HG03575 (cell line): ENCODE measurements at regions not wholly inside any gene's neighbourhood (a gene's known extent, or its start where the extent isn't known, plus 50 kb on each side); places are given as distances from the start of the nearest gene placed in this dataset.
"Not testable (repeated sequence)": the region's sequence is repeated elsewhere in the genome, so short reads cannot be mapped to it uniquely, and the experiment has no call there.

Source experiments
- ATAC-seq: cut with Tn5 transposase; IDR thresholded peaks from one replicate; pipeline ENCODE4 v1.9.1; 2021; ENCODE audit not compliant: unreplicated experiment, insufficient number of reproducible peaks, low FRiP score; ENCODE audit errors: extremely low read depth

GRCh38 chr13:80105350-80105749 is 235.6 kb downstream of the SPRY2 start:
- ATAC-seq = no peak

DNA sequence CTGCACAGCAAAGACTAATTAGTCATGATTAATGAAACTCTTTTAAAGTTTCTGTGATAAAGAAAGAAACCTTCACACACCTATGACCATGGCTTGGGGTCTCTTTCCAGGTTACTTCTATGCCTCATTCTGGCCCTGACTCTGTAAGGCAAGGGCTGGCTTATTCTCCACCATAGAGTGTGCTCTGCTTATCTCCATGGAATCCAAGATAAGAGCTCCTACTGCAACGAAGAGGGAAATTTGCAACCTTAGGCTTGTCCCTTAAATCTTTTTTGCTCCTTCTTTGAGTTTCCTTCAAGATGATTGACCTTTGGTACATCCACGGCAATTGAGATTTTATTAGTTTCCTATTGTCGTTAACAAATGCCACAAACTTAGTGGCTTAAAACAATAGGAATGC is 239.9 kb downstream of the SPRY2 start:
- no peak for ATAC-seq

DNA sequence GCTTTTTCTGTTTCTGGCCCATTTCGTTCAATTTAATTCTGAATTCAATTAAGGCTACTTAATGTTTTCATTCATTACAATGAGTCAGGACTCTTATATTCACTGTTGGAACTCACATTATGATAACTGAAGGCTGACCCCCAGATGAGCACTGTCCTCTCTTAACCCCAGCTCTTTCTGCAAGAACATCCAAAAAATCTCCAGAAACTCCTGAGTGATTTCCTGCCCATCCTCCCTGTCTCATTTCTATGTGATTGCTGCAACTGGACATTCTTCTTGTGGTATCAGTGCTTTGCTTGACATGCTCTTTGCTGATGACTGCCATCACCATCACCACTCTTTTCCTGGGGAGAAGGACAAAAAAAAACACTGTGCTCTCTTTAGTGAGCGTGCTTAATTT is 240.3 kb downstream of the SPRY2 start:
- ATAC-seq = no peak

DNA sequence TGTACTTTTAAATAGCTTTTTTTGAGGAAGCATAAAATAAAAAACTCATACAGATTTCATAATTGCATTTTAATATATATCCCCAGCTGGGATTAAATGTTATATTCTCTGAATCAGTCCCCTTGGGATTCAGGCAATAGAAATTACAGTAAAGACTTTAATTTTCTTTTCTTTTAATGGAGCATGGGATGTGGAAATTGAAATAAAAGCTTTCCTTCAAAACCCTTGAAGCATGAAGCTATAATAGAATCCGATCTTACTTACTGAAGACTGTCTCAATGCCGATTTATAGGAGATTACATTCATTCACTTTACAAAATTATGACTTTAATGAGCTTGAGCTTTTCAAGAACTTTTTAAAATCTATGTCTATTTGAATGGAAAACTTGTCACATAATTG is 243.4 kb downstream of the SPRY2 start:
- no peak for ATAC-seq

- no peak for ATAC-seq
Observed at GRCh38 chr13:80096383-80096782, 244.5 kb downstream of the SPRY2 start.

DNA sequence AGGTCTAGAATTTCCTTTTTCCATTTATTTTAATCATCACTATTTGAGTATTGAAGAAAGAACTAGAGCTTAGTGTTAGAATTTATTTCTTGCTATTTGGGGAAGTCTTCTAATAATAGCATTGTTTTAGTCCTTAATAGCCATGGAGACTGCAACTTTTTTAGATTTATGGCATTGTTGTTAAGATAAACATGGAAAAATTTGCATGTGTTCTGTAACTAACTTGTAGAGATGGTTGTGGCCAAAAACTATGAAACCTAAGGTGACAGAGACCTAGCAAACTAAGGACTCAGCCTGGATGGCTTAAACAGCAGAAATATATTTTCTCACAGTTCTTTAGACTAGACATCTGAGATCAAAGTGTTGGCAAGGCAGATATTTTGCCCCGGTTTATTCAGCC is 246.4 kb downstream of the SPRY2 start:
- ATAC-seq = no peak

DNA sequence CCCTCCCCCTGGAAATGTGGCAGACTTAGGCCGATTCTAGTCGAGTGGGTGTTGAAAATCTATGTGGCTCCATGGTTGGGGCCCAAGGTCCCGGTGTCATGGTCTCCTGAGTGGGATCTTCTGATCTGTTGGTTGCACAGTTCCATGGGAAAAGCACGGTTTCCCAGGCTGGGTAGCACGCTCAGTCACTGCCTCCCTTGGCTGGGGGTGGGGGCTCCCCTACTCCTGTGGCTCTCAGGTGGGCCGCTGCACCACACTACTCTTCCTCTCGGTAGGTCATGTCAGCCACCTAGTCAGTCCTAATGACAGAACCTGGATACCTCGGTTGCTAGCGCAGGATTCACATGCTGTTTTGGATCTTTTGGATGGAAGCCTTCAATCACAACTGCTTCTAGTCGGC is 247.0 kb downstream of the SPRY2 start:
- no peak for ATAC-seq

- no peak for ATAC-seq
Observed at GRCh38 chr13:80086304-80086721, 254.6 kb downstream of the SPRY2 start.

DNA sequence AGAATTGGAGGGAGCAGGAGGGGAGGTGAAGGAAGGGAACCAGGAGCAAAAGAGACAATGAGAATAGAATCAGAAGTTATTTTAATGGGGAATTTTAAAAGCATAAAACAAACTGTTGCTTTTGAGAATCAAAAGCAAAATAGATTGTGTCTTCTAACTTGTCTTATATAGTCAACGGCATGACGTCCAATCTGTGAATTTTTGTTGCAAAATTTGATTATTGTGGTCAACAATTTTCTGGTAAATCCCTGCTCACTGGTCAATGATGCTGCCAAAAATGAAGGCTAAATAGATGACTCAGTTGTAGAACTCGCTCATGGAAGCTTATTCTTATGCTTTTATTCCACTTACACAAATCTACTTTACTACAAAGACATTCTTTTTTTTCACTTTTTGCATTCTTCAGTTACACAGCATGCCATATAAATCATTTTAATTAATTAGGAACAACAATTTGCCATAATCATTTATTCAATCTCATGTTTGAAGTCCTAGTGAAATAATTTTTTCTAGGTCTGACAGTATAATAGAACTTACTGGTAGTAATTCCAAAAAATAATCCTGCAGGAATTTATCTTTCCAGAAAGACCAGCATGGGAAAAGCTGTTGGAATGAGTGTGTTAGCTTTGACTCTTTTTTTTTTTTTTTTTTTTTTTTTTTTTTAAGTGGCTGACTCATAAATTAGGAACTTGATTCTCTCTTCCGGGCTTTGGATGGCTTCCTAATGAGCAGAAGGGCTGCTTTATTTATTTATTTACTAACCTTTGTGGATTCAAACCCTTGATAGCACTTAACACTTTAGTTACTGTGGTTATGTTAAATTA is 256.9 kb downstream of the SPRY2 start:
- ATAC-seq = no peak

DNA sequence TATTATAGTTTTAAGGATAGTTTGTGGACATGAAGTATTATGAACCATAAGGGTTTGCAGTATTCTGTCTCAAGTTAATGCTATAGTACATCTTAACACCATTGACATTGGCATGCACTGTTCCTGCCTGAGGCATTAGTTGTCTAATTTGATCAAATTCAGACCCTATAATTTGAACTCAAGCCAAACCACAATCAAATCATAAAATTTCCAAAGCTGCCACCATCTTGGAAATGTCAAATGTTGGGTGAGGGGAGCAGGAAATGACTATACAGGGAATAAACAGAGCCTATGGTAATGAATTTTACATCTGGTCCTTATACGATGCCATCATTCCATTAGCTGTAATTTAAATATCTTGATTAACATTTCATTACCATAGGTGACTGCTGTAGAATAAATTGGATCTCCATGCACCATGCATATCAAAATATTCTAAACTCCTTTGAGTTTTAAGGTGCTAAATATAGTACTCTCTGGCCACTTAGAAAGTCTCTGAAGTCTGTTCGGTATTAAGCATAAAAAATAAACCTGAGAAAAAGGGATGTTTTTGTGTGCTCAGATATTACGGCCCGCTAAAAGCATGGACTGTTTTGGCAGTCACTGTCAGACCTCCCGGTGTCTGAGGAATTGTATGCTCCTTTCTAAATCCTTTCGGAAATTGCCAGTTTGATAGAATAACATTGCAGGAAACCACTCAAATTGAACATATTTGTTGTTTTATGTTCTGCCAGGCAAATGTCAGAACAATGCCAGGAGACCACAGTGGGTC is 257.7 kb downstream of the SPRY2 start:
- ATAC-seq = no peak

DNA sequence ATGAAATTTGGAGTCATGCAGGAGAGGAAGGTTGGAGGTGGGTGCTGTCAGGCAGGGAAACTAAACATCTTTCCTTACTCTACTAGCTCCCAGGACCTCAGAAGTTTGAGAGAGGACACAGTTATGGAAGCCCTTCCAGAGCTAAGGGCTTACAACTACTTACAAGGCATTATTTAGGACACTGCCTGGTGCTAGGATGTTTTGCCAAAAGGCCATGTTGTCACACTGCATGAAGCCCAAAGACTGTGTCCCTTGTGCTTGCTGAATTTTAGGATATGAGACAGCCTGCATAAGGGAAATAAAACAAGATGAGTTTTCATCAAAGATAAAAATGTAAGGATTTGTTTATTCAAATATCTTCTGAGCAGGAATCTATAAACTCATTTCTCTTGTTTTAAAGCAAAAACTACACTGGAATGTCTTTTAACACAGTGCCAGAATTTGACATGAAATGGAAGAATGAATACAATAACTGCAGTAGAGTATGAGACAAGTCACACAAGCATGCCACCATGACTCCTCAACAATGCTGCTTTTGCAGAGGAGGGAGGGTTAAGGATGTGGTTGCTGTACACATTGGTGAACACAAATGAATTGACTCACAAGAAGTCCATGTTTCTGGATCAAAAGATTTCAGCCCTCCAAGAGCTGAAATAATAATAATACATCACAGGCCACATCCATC is 258.4 kb downstream of the SPRY2 start:
- no peak for ATAC-seq

- ATAC-seq = no peak
Observed at GRCh38 chr13:80074811-80075210, 266.1 kb downstream of the SPRY2 start.

GRCh38 chr13:80074143-80074752 is 266.7 kb downstream of the SPRY2 start:
- no peak for ATAC-seq

DNA sequence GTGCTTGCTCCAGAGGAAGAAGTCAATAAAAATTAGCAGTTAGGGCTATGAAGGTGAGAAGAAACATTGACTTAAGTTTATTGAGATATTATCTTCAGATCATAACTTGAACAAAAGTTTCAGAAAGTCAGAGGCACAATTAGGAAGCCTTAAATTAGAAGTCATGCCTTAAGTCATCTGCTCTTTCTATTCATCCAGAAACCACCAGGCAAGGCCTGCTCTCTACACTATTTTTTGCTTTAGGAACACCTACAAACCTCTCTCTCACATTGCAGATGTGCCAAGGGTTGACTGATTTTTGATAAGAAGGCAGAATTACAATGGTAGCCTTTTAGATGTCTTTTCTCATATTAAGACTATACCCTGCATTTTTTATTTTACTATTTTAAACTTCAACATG is 268.7 kb downstream of the SPRY2 start:
- no peak for ATAC-seq

DNA sequence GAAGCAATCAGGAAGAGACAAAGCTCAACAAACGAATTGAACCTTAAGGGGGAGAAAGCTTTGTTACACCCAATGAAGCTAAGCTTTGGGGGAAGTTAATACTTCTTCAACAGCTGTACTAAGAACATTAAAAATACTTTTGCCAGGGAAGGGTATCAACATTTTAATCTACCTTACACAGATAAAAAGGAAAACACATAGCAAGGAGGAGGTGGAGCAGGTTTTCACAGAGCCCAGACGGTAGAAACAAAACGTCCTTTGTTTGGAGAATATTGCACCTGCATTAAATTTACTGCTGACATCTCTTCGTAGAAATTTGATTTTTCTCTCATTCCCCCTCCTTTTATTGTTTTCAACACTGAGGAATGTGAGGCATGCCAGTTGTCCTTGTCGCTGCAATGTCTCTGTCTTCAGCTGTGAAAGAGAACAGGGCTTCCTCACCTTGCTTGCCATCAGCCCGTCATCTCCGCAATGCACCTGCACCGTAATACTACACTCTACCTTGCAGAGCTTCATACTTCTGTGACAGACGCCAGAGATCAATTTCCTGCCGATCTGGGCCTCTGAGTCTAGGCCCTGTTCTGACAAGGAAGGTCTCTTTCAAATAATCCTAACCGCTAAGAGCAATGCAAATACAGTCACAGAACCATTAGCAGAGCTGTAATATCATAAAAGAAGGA is 270.8 kb downstream of the SPRY2 start:
- no peak for ATAC-seq

- ATAC-seq = no peak
Observed at GRCh38 chr13:80069374-80069773, 271.6 kb downstream of the SPRY2 start.

DNA sequence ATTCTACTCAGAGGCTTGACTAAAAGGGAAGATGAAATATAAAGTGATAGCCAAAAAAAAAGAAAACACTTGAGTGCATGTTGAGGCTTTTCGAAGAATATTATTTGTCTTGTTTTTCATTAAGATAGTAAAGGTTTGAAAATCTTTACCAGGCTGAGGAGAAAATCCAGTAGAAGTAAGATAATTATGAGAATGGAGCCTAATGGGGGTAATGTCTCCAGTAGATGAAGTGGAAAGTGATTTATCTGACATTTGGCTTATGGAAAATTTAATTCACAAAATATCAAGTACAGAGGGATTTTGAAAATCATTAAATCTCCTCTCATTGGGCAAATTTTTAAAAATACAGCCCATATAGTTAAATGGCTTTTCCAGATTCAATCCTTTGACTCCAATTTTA is 274.9 kb downstream of the SPRY2 start:
- ATAC-seq = no peak

GRCh38 chr13:80062416-80062815 is 278.5 kb downstream of the SPRY2 start:
- ATAC-seq = not testable (repeated sequence)

GRCh38 chr13:80059789-80060188 is 281.1 kb downstream of the SPRY2 start:
- ATAC-seq = no peak
